Endothelial cell of umbilical vein (primary cell): ENCODE measurements at regions not wholly inside any gene's neighbourhood (a gene's known extent, or its start where the extent isn't known, plus 50 kb on each side); places are given as distances from the start of the nearest gene placed in this dataset.

Source experiments
- EZH2 ChIP-seq: IDR thresholded peaks from 2 replicates; pipeline ENCODE4 v1.6.1; 2012; ENCODE audit warnings: borderline replicate concordance, low read depth, mild to moderate bottlenecking, moderate library complexity, low read length, inconsistent platforms; ENCODE audit not compliant: severe bottlenecking
- POLR2A ChIP-seq: IDR thresholded peaks from 2 replicates; pipeline ENCODE4 v1.6.1; 2012; ENCODE audit warnings: low read depth, mild to moderate bottlenecking, control low read depth, low read length
- POLR2AphosphoS5 ChIP-seq: IDR thresholded peaks from 2 replicates; pipeline ENCODE4 v1.6.1; 2012; ENCODE audit warnings: low read depth, mild to moderate bottlenecking, control low read depth, low read length, moderate library complexity; ENCODE audit not compliant: insufficient read depth
- TF ChIP-seq, protein P1 (sequence below), 2 donors: IDR thresholded peaks; 1 replicate in 1 of 2; 2 replicates in 1 of 2; pipeline ENCODE4 v1.5.1; 2011; ENCODE audit warnings: low read length in 2 of 2, mild to moderate bottlenecking in 2 of 2, moderate library complexity in 2 of 2, control low read depth in 1 of 2, inconsistent platforms in 1 of 2, low read depth in 1 of 2; ENCODE audit not compliant: insufficient read depth in 1 of 2; ENCODE audit errors: extremely low read depth in 1 of 2
- TF ChIP-seq, protein P2 (sequence below): IDR thresholded peaks from 2 replicates; pipeline ENCODE4 v1.6.1; 2011; ENCODE audit not compliant: insufficient read depth, insufficient read length

DNA sequence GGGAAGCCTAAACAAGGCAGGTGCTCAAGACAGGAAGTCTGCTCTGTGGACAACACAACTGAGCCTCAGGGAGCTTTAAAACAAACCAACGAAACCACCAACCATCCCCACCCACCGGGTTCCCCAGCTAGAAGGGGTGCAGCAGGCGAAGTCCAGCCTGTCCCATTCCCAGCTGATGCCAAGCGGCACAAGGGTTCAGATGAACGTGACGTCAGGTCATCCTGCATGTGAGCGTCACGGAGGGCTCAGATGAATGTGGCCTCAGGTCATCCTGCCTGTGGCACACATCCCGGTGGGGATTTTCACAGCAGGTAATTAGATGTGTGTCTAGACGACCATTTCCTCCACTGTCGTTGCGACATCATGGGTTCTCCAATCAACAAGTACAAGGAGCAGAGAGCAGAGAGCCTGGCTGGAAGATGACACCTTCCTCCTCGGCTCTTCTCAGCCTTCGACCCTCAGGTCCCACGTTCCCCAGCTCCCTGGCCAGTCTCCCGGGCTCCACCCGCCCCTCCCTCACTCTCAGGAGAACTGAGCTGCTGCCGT is 246.5 kb downstream of the FOXL1 start:
- TF ChIP-seq POLR2A (no peak), POLR2AphosphoS5 (no peak), EZH2 (no peak)
- TF ChIP-seq, protein P1, sequence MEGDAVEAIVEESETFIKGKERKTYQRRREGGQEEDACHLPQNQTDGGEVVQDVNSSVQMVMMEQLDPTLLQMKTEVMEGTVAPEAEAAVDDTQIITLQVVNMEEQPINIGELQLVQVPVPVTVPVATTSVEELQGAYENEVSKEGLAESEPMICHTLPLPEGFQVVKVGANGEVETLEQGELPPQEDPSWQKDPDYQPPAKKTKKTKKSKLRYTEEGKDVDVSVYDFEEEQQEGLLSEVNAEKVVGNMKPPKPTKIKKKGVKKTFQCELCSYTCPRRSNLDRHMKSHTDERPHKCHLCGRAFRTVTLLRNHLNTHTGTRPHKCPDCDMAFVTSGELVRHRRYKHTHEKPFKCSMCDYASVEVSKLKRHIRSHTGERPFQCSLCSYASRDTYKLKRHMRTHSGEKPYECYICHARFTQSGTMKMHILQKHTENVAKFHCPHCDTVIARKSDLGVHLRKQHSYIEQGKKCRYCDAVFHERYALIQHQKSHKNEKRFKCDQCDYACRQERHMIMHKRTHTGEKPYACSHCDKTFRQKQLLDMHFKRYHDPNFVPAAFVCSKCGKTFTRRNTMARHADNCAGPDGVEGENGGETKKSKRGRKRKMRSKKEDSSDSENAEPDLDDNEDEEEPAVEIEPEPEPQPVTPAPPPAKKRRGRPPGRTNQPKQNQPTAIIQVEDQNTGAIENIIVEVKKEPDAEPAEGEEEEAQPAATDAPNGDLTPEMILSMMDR (IDR thresholded peaks at IDR 0.05; ENCODE audit: extremely low read depth in 1 of 2, insufficient read depth in 1 of 2, low read depth in 1 of 2, low read length in 2 of 2), result no peak
- TF ChIP-seq, protein P2, sequence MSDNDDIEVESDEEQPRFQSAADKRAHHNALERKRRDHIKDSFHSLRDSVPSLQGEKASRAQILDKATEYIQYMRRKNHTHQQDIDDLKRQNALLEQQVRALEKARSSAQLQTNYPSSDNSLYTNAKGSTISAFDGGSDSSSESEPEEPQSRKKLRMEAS, result no peak
